Tibial nerve (tissue), 4 donors: ENCODE measurements at regions not wholly inside any gene's neighbourhood (a gene's known extent, or its start where the extent isn't known, plus 50 kb on each side); places are given as distances from the start of the nearest gene placed in this dataset.
"Not testable (repeated sequence)": the region's sequence is repeated elsewhere in the genome, so short reads cannot be mapped to it uniquely, and the experiment has no call there.

Experiments
- DNase-seq, 2 donors: peaks; one replicate each; pipeline ENCODE4 v3.0.0-alpha.2; 2019; ENCODE audit warnings: low spot score in 2 of 2
- H3K27ac ChIP-seq, 4 donors: fragments of 200-600 bp; sonication (generic) in 3 of 4; one replicate each; pipeline ENCODE4 v1.5.1; 2017 to 2019; ENCODE audit warnings: mild to moderate bottlenecking in 1 of 4
- H3K27me3 ChIP-seq, 2 donors: fragments of 200-600 bp; sonication (generic) in 1 of 2; one replicate each; pipeline versions ENCODE4 v1.5.1 to v1.6.0; 2017 to 2019
- H3K36me3 ChIP-seq, 3 donors: fragments of 200-600 bp; sonication (generic); one replicate each; pipeline ENCODE4 v1.5.1; 2018 to 2019
- H3K4me1 ChIP-seq, 4 donors: fragments of 200-600 bp; sonication (generic) in 3 of 4; one replicate each; pipeline ENCODE4 v1.5.1; 2017 to 2019
- H3K4me3 ChIP-seq, 4 donors: fragments of 200-600 bp; sonication (generic) in 3 of 4; one replicate each; pipeline ENCODE4 v1.5.1; 2017 to 2019; ENCODE audit warnings: mild to moderate bottlenecking in 1 of 4, moderate library complexity in 1 of 4
- H3K9me3 ChIP-seq, 4 donors: fragments of 200-600 bp; sonication (generic) in 3 of 4; one replicate each; pipeline ENCODE4 v1.5.1; 2017 to 2019
- EP300 ChIP-seq, 2 donors: sonication (generic); formaldehyde crosslinking; IDR thresholded peaks; one replicate each; pipeline ENCODE4 v1.6.1; 2017; ENCODE audit warnings: antibody characterized with exemption in 2 of 2, mild to moderate bottlenecking in 1 of 2
- POLR2A ChIP-seq, 2 donors: fragments of 450-650 bp; IDR thresholded peaks; one replicate each; pipeline ENCODE4 v1.6.1; 2017; ENCODE audit warnings: antibody characterized with exemption in 2 of 2, mild to moderate bottlenecking in 2 of 2, moderate library complexity in 2 of 2
- WGBS, 2 donors: methylation state at CpG; one replicate each; pipeline ENCODE4 v1.1.5; 2018; 5-methylcytosine and 5-hydroxymethylcytosine counted together
- TF ChIP-seq, protein P1 (sequence below), 5 experiments: fragments of 200-600 bp in 3 of 5; fragments of 450-650 bp in 2 of 5; sonication (generic) in 3 of 5; IDR thresholded peaks; one replicate each; pipeline ENCODE4 v1.5.1; 2016 to 2019; ENCODE audit warnings: antibody characterized with exemption in 5 of 5, mild to moderate bottlenecking in 3 of 5, moderate library complexity in 2 of 5

DNA sequence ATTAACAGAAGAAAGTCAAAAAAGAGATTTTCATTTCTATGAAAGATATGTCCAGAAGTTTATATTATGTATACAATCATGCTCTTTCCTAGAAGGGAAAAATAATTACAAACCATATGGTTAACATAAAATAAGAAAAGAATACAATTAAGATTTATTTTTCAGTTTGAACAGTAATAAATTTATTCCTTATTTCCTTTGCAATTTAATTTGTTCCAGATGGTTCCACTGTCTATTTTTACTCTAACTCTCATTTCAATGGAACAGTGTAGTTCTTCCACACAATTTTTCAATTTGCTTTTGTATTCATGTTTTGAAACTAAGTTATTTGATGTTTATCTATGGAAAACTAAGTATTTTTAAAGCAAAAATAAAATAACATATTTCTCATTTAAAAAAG, 1026.3 kb downstream of the TAF11L14 start:
- Histone ChIP-seq H3K27ac (no peak overlapping the region), H3K4me1 (no peaks in the 10 kb centered on the region), H3K27me3 (no peaks in the 10 kb centered on the region), H3K36me3 (no peaks in the 10 kb centered on the region), H3K4me3 (no peak overlapping the region), H3K9me3 (no peaks in the 10 kb centered on the region)
- no peak for TF ChIP-seq POLR2A (IDR thresholded peaks at IDR 0.05)
- TF ChIP-seq, protein P1, sequence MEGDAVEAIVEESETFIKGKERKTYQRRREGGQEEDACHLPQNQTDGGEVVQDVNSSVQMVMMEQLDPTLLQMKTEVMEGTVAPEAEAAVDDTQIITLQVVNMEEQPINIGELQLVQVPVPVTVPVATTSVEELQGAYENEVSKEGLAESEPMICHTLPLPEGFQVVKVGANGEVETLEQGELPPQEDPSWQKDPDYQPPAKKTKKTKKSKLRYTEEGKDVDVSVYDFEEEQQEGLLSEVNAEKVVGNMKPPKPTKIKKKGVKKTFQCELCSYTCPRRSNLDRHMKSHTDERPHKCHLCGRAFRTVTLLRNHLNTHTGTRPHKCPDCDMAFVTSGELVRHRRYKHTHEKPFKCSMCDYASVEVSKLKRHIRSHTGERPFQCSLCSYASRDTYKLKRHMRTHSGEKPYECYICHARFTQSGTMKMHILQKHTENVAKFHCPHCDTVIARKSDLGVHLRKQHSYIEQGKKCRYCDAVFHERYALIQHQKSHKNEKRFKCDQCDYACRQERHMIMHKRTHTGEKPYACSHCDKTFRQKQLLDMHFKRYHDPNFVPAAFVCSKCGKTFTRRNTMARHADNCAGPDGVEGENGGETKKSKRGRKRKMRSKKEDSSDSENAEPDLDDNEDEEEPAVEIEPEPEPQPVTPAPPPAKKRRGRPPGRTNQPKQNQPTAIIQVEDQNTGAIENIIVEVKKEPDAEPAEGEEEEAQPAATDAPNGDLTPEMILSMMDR (IDR thresholded peaks at IDR 0.05), result no peak
- TF ChIP-seq EP300 (IDR thresholded peaks at IDR 0.05), result no peak
- no peak for DNase-seq

DNA sequence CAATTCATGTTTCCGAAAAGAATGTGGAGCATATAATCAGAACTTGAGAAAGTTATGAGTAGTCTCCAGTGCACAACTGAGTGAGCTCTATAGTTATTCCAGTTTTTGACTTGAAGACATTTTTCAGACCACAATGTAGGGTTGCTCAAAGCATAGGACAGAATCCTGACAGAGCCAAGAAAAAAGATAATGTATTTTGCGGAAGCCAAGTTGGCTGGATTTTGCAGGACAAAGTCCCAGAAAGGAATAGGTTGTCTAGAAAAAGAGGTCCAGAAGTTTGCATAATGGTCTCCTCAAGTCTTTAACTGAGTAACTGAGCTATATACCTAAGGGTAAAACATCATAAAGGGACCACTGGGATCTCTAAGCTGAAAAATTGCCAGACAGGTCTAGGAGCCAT, 1028.0 kb downstream of the TAF11L14 start:
- Histone ChIP-seq H3K36me3 (no peaks in the 10 kb centered on the region), H3K4me1 (peaks cover 0 to 3% (median 0%) of the 10 kb centered on the region in 4 donors), H3K9me3 (no peaks in the 10 kb centered on the region), H3K4me3 (no peak overlapping the region), H3K27ac (no peak overlapping the region), H3K27me3 (no peaks in the 10 kb centered on the region)
- no peak for TF ChIP-seq POLR2A (IDR thresholded peaks at IDR 0.05)
- TF ChIP-seq, protein P1 (IDR thresholded peaks at IDR 0.05), result no peak
- no peak for TF ChIP-seq EP300 (IDR thresholded peaks at IDR 0.05)
- 77 to 85% methylated on average over 2 of the region's 2 CpGs for WGBS, 2 donors
- no peak for DNase-seq

DNA sequence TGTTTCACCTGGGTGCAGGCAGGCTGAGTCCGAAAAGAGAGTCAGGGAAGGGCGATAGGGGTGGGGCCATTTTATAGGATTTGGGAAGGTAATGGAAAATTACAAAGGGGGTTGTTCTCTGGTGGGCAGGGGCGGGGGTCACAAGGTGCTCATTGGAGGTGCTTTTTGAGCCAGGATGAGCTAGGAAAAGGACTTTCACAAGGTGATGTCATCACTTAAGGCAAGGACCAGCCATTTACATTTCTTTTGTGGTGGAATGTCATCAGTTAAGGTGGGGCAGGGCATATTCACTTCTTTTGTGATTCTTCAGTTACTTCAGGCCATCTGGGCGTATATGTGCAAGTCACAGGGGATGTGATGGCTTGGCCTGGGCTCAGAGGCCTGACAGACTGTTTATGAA, 1040.0 kb downstream of the TAF11L14 start:
- H3K9me3 ChIP-seq, H3K4me3 ChIP-seq, DNase-seq, H3K36me3 ChIP-seq, H3K27me3 ChIP-seq, H3K4me1 ChIP-seq, H3K27ac ChIP-seq: not testable (repeated sequence)
- 78 to 83% methylated on average over 2 to 4 of the region's 4 CpGs for WGBS, 2 donors

DNA sequence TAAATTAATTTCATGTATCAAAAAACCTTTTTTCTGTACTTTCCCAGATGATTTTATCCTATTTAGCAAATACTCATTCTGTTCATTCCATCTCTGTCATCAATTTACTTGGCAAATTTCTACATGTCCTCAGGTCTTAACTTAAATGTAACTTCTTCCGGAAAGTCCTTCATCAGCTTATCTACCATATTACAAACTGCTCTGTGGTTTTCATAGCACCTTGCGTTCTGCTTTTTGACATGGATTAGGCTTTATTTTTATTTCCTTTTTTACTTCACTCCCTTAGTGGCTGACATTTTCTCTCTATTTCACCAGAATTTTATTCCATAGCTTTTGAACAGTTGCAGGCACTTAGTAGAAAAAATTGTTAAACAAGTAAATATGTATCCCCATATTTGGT, 1040.8 kb downstream of the TAF11L14 start:
- WGBS, 2 donors, result 59 to 89% methylated on average over 2 of the region's 2 CpGs
- H3K4me1 ChIP-seq, result no peaks in the 10 kb centered on the region
- peaks cover 0 to 6% (median 0%) of the 10 kb centered on the region in 4 donors for H3K9me3 ChIP-seq
- no peaks in the 10 kb centered on the region for H3K27me3 ChIP-seq
- H3K36me3 ChIP-seq, result no peaks in the 10 kb centered on the region
- TF ChIP-seq EP300 (IDR thresholded peaks at IDR 0.05) (no peak), POLR2A (IDR thresholded peaks at IDR 0.05) (no peak)
- TF ChIP-seq, protein P1 (IDR thresholded peaks at IDR 0.05), result no peak
- H3K27ac ChIP-seq, result no peak overlapping the region
- no peak overlapping the region for H3K4me3 ChIP-seq
- no peak for DNase-seq

DNA sequence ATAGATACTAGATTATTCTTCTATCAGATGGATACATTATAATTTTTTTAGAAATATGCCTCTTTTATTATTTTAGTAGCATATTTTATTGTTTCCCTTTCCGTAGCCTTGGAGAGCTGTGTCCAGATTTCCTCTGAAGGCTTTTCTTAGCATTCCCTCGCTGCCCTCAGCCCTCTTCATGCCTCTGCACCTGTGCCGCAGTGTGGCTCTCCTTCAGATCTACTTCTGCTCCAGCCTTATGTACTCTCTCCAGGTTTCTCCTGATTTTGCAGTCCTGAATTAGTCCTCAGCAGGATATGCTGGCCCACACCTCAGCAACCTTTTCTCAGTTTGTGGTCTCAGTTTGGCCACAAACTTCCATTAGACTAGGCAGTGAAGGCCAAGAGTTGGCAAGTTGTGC, 1052.0 kb downstream of the TAF11L14 start:
- Histone ChIP-seq H3K36me3 (no peaks in the 10 kb centered on the region), H3K9me3 (no peaks in the 10 kb centered on the region), H3K4me3 (no peak overlapping the region), H3K4me1 (no peaks in the 10 kb centered on the region), H3K27ac (no peak overlapping the region), H3K27me3 (no peaks in the 10 kb centered on the region)
- 81 to 83% methylated on average over 3 of the region's 3 CpGs for WGBS, 2 donors
- TF ChIP-seq EP300 (IDR thresholded peaks at IDR 0.05), result no peak
- TF ChIP-seq, protein P1 (IDR thresholded peaks at IDR 0.05), result no peak
- no peak for DNase-seq

DNA sequence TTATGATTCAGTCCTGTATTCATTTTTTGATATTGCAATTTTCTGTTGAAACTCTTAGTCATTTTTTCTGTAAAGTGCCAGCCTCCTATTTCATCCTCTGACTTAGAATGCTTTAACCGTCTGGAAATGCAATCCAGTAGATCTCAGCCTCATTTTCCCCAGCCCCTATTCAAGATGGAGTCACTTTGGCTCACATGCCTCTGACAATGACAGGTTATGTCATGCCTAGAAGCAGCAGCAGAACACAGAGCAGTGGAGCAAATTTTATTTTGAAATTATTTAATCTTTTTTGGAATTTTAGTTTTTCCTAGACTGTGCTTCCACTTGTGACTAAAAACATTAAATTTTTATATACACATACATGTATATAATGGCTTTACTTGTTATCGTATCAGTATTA, 1053.2 kb downstream of the TAF11L14 start:
- H3K36me3 ChIP-seq, result no peaks in the 10 kb centered on the region
- TF ChIP-seq EP300 (IDR thresholded peaks at IDR 0.05) (no peak), POLR2A (IDR thresholded peaks at IDR 0.05) (no peak)
- TF ChIP-seq, protein P1 (IDR thresholded peaks at IDR 0.05), result no peak
- no peaks in the 10 kb centered on the region for H3K9me3 ChIP-seq
- H3K4me3 ChIP-seq, result no peak overlapping the region
- H3K4me1 ChIP-seq, result no peaks in the 10 kb centered on the region
- H3K27me3 ChIP-seq, result no peaks in the 10 kb centered on the region
- no peak for DNase-seq
- H3K27ac ChIP-seq, result no peak overlapping the region
- 76 to 89% methylated on average over 2 of the region's 2 CpGs for WGBS, 2 donors
